SK-N-SH (cell line): ENCODE measurements at regions not wholly inside any gene's neighbourhood (a gene's known extent, or its start where the extent isn't known, plus 50 kb on each side); places are given as distances from the start of the nearest gene placed in this dataset.

Experiments used
- CTCF ChIA-PET: fragments of 300-600, 350-600 bp; formaldehyde crosslinking; extraction: SDS; loops from one replicate; lab custom pipeline; 2021; lab: Yijun Ruan, JAX
- POLR2A ChIA-PET: fragments of 350-600 bp; sonication (Branson Sonifier 250); formaldehyde crosslinking; extraction: SDS; loops from one replicate; lab custom pipeline; 2020; ENCODE audit warnings: antibody characterized with exemption, inconsistent platforms; lab: Yijun Ruan, JAX
- DNase-seq: peaks from one replicate; pipeline ENCODE4 v3.0.0; 2012
- H2AFZ ChIP-seq: fragments of 200-600 bp; sonication (generic); 2 replicates; pipeline ENCODE4 v1.8.1; 2016; ENCODE audit warnings: antibody characterized with exemption, mild to moderate bottlenecking, low read depth
- H3F3A ChIP-seq: fragments of 200-600 bp; sonication (generic); replicated peaks from 2 replicates; pipeline ENCODE3; 2016; ENCODE audit warnings: antibody characterized with exemption, mild to moderate bottlenecking; ENCODE audit not compliant: insufficient read depth
- H3K27ac ChIP-seq, 2 experiments: fragments of 200-500 bp in 1 of 2; fragments of 200-600 bp in 1 of 2; sonication (Bioruptor generic) in 1 of 2; sonication (generic), shearing (Covaris generic) in 1 of 2; 2 replicates each; pipeline versions ENCODE4 v1.5.1 to v1.6.1; 2014 to 2016; ENCODE audit warnings: low read depth in 2 of 2, inconsistent platforms in 1 of 2, low read length in 1 of 2, mild to moderate bottlenecking in 1 of 2, mixed read lengths in 1 of 2
- H3K27me3 ChIP-seq: fragments of 200-600 bp; sonication (generic), shearing (Covaris generic); 2 replicates; pipeline ENCODE4 v1.6.1; 2016; ENCODE audit warnings: mixed run types; ENCODE audit not compliant: insufficient read depth
- H3K36me3 ChIP-seq, 2 experiments: fragments of 200-500 bp in 1 of 2; fragments of 200-600 bp in 1 of 2; sonication (Bioruptor generic) in 1 of 2; sonication (generic) in 1 of 2; replicated peaks in 1 of 2; 2 replicates each; pipeline versions ENCODE3 to v1.5.1; 2014 to 2016; ENCODE audit warnings: low read length in 1 of 2, mild to moderate bottlenecking in 1 of 2; ENCODE audit not compliant: insufficient read depth in 2 of 2, control insufficient read depth in 1 of 2
- H3K4me1 ChIP-seq, 2 experiments: fragments of 200-500 bp in 1 of 2; fragments of 200-600 bp in 1 of 2; sonication (Bioruptor generic) in 1 of 2; sonication (generic), shearing (Covaris generic) in 1 of 2; 2 replicates each; pipeline versions ENCODE4 v1.5.1 to v1.6.1; 2014 to 2016; ENCODE audit warnings: low read depth in 1 of 2, low read length in 1 of 2, mixed run types in 1 of 2; ENCODE audit not compliant: insufficient read depth in 2 of 2, control insufficient read depth in 1 of 2
- H3K4me2 ChIP-seq: fragments of 200-600 bp; sonication (generic), shearing (Covaris generic); 2 replicates; pipeline ENCODE4 v1.6.1; 2017; ENCODE audit warnings: mixed run types
- H3K4me3 ChIP-seq, 2 experiments: fragments of 200-500 bp in 1 of 2; fragments of 200-600 bp in 1 of 2; sonication (Bioruptor generic) in 1 of 2; sonication (generic), shearing (Covaris generic) in 1 of 2; 2 replicates each; pipeline versions ENCODE4 v1.5.1 to v1.8.1; 2014 to 2016; ENCODE audit warnings: low read depth in 2 of 2, inconsistent platforms in 1 of 2, low read length in 1 of 2, mild to moderate bottlenecking in 1 of 2, mixed read lengths in 1 of 2, moderate library complexity in 1 of 2
- H3K79me2 ChIP-seq: fragments of 200-600 bp; sonication (generic); 2 replicates; pipeline ENCODE4 v1.8.1; 2017; ENCODE audit warnings: mild to moderate bottlenecking; ENCODE audit not compliant: insufficient read depth
- H3K9ac ChIP-seq: fragments of 200-600 bp; sonication (generic); 2 replicates; pipeline ENCODE4 v1.6.1; 2017; ENCODE audit warnings: mixed run types
- H3K9me2 ChIP-seq: fragments of 200-600 bp; sonication (generic); 2 replicates; pipeline ENCODE4 v1.6.1; 2017; ENCODE audit warnings: mixed run types
- H3K9me3 ChIP-seq: fragments of 200-600 bp; sonication (generic); 2 replicates; pipeline ENCODE4 v1.6.1; 2017; ENCODE audit warnings: mixed run types, mild to moderate bottlenecking, moderate library complexity
- H4K20me1 ChIP-seq: fragments of 200-600 bp; sonication (generic); 2 replicates; pipeline ENCODE4 v1.6.1; 2017; ENCODE audit warnings: mild to moderate bottlenecking, mixed run types; ENCODE audit not compliant: insufficient read depth
- CTCF ChIP-seq: fragments of 200-600 bp; sonication (generic); IDR thresholded peaks from 2 replicates; pipeline ENCODE4 v1.6.1; 2017; ENCODE audit warnings: antibody characterized with exemption, mild to moderate bottlenecking, moderate library complexity
- EP300 ChIP-seq, 2 experiments: IDR thresholded peaks; 2 replicates each; pipeline versions ENCODE4 v1.4.0 to v1.6.1; 2012; ENCODE audit warnings: borderline replicate concordance in 1 of 2, low read depth in 1 of 2, low read length in 1 of 2
- EZH2phosphoT487 ChIP-seq: fragments of 200-600 bp; sonication (generic); IDR thresholded peaks from 2 replicates; pipeline ENCODE4 v1.6.1; 2017; ENCODE audit warnings: low read depth, mixed run types, mild to moderate bottlenecking, antibody characterized with exemption, moderate library complexity, borderline replicate concordance
- FOSL2 ChIP-seq: IDR thresholded peaks from 2 replicates; pipeline ENCODE4 v1.4.0; 2012; ENCODE audit warnings: low read depth, mild to moderate bottlenecking, moderate library complexity, borderline replicate concordance
- FOXM1 ChIP-seq: IDR thresholded peaks from 2 replicates; pipeline ENCODE4 v1.4.0; 2012; ENCODE audit warnings: low read depth, mild to moderate bottlenecking
- GABPA ChIP-seq: IDR thresholded peaks from 2 replicates; pipeline ENCODE4 v1.4.0; 2012; ENCODE audit warnings: low read depth, mild to moderate bottlenecking
- JUND ChIP-seq: IDR thresholded peaks from 2 replicates; pipeline ENCODE4 v1.4.0; 2012
- POLR2AphosphoS5 ChIP-seq: IDR thresholded peaks from 2 replicates; pipeline ENCODE4 v1.6.1; 2012; ENCODE audit warnings: low read depth, low read length
- RAD21 ChIP-seq: IDR thresholded peaks from 2 replicates; pipeline ENCODE4 v1.6.1; 2012; ENCODE audit warnings: mild to moderate bottlenecking, low read length
- RCOR1 ChIP-seq: fragments of 150-350 bp; IDR thresholded peaks from 2 replicates; pipeline ENCODE4 v1.6.1; 2017; ENCODE audit warnings: antibody characterized with exemption, low read length
- REST ChIP-seq: IDR thresholded peaks from 2 replicates; pipeline ENCODE4 v1.6.1; 2012; ENCODE audit warnings: mild to moderate bottlenecking, low read depth, low read length, moderate library complexity
- RFX5 ChIP-seq: IDR thresholded peaks from 2 replicates; pipeline ENCODE4 v1.6.1; 2012; ENCODE audit warnings: mild to moderate bottlenecking, improper control_type of control experiment, low read length
- RXRA ChIP-seq: IDR thresholded peaks from 2 replicates; pipeline ENCODE4 v1.4.0; 2012; ENCODE audit warnings: low read depth, mild to moderate bottlenecking, borderline replicate concordance
- SIN3A ChIP-seq: IDR thresholded peaks from 2 replicates; pipeline ENCODE4 v1.6.1; 2012; ENCODE audit warnings: low read depth, mild to moderate bottlenecking, low read length, moderate library complexity, borderline replicate concordance
- SMC3 ChIP-seq: IDR thresholded peaks from 2 replicates; pipeline ENCODE4 v1.6.1; 2012; ENCODE audit warnings: low read depth, low read length, improper control_type of control experiment
- TAF1 ChIP-seq: IDR thresholded peaks from 2 replicates; pipeline ENCODE4 v1.6.1; 2012; ENCODE audit warnings: low read depth, mild to moderate bottlenecking, low read length, moderate library complexity, borderline replicate concordance
- USF2 ChIP-seq: fragments of 150-350 bp; IDR thresholded peaks from 2 replicates; pipeline ENCODE4 v1.6.1; 2017; ENCODE audit warnings: antibody characterized with exemption, low read length, low read depth, borderline replicate concordance
- YY1 ChIP-seq: IDR thresholded peaks from 2 replicates; pipeline ENCODE4 v1.4.0; 2012; ENCODE audit warnings: low read depth, mild to moderate bottlenecking
- ZBTB33 ChIP-seq: IDR thresholded peaks from 2 replicates; pipeline ENCODE4 v1.4.0; 2012; ENCODE audit warnings: low read depth, borderline replicate concordance
- WGBS: methylation state at CpG from one replicate; pipeline ENCODE4 v1.1.6; 2017; ENCODE audit warnings: low lambda C conversion rate; 5-methylcytosine and 5-hydroxymethylcytosine counted together

GRCh38 chr4:8735236-8736089, 136.2 kb downstream of the HMX1 start (continued):
- no peak for TF ChIP-seq EZH2phosphoT487
- no peak for TF ChIP-seq FOSL2
- no peak for TF ChIP-seq USF2
- TF ChIP-seq EP300 (IDR thresholded peaks at IDR 0.05; ENCODE audit: borderline replicate concordance in 1 of 2, low read depth in 1 of 2, low read length in 1 of 2), result no peak

- Histone ChIP-seq H2AFZ (no peak overlapping the region), H3K36me3 (no peaks in the 10 kb centered on the region), H3F3A (no peaks in the 10 kb centered on the region), H3K27me3 (no peaks in the 10 kb centered on the region), H3K27ac (no peak overlapping the region), H3K9me3 (no peaks in the 10 kb centered on the region), H3K9ac (no peak overlapping the region), H3K4me2 (no peak overlapping the region), H3K4me3 (no peak overlapping the region), H3K79me2 (no peaks in the 10 kb centered on the region), H3K4me1 (no peaks in the 10 kb centered on the region), H4K20me1 (no peaks in the 10 kb centered on the region), H3K9me2 (no peaks in the 10 kb centered on the region)
- no peak for DNase-seq
- WGBS, result 14% methylated on average over 2 of the region's 5 CpGs
- TF ChIP-seq CTCF (no peak), RAD21 (no peak), RCOR1 (no peak), SMC3 (no peak), RXRA (no peak), RFX5 (no peak), EZH2phosphoT487 (no peak), POLR2AphosphoS5 (no peak), SIN3A (no peak), JUND (no peak), GABPA (no peak), USF2 (no peak), REST (no peak), TAF1 (no peak), ZBTB33 (no peak), FOXM1 (no peak), YY1 (no peak)
- CTCF ChIA-PET, result interaction anchor here (1.0 kb wide), 1 partner anchor 10 kb away, joined by 3 read pairs; no protein-coding TSS in a partner anchor
- POLR2A ChIA-PET, result no interaction called here
Observed at GRCh38 chr4:8732681-8733243, 138.9 kb downstream of the HMX1 start.
